H1 (cell line): ENCODE measurements at regions not wholly inside any gene's neighbourhood (a gene's known extent, or its start where the extent isn't known, plus 50 kb on each side); places are given as distances from the start of the nearest gene placed in this dataset.

Experiments used
- CTCF ChIA-PET: fragments of 300-600 bp; sonication (Branson Sonifier 250); formaldehyde crosslinking; loops from one replicate; lab custom pipeline; 2021; ENCODE audit not compliant: partially characterized antibody; lab: Charles Lee
- POLR2A ChIA-PET: fragments of 300-600 bp; sonication (Branson Sonifier 250); formaldehyde crosslinking; loops from one replicate; lab custom pipeline; 2021; ENCODE audit warnings: inconsistent platforms; ENCODE audit not compliant: partially characterized antibody; lab: Charles Lee
- DNase-seq, 2 experiments: peaks; one replicate each; pipeline versions ENCODE4 v3.0.0 to v3.0.0-alpha.2; 2010 to 2022; ENCODE audit warnings: low spot score in 2 of 2, low read depth in 1 of 2, mixed read lengths in 1 of 2
- FAIRE-seq: peaks from 2 replicates; lab custom pipeline; 2011; peaks lifted over from hg19 to GRCh38; lab: Jason Lieb, UNC
- H2AFZ ChIP-seq: 2 replicates; pipeline ENCODE4 v1.8.1; 2012; ENCODE audit warnings: low read length, inconsistent platforms
- H2AK5ac ChIP-seq: 2 replicates; pipeline ENCODE4 v1.6.1; 2013; ENCODE audit warnings: low read depth, low read length
- H2BK120ac ChIP-seq: replicated peaks from 2 replicates; pipeline ENCODE3; 2013; ENCODE audit warnings: low read depth, low read length, inconsistent platforms
- H2BK12ac ChIP-seq: 2 replicates; pipeline ENCODE4 v1.6.1; 2013; ENCODE audit warnings: low read depth, low read length
- H2BK15ac ChIP-seq: 2 replicates; pipeline ENCODE4 v1.6.1; 2013; ENCODE audit warnings: low read length
- H2BK20ac ChIP-seq: 2 replicates; pipeline ENCODE4 v1.6.1; 2013; ENCODE audit warnings: low read length
- H2BK5ac ChIP-seq: 2 replicates; pipeline ENCODE4 v1.6.1; 2013; ENCODE audit warnings: low read depth, low read length
- H3K14ac ChIP-seq: 2 replicates; pipeline ENCODE4 v1.6.1; 2013; ENCODE audit warnings: inconsistent platforms; ENCODE audit not compliant: insufficient read length
- H3K18ac ChIP-seq: 2 replicates; pipeline ENCODE4 v1.6.1; 2013; ENCODE audit warnings: low read length; ENCODE audit errors: extremely low read depth
- H3K23ac ChIP-seq: 2 replicates; pipeline ENCODE4 v1.6.1; 2013; ENCODE audit warnings: inconsistent platforms; ENCODE audit not compliant: insufficient read length
- H3K23me2 ChIP-seq: 2 replicates; pipeline ENCODE4 v1.6.1; 2013; ENCODE audit warnings: low read depth, low read length
- H3K27ac ChIP-seq: 2 replicates; pipeline ENCODE4 v1.6.1; 2011; ENCODE audit warnings: low read depth, low read length, inconsistent platforms
- H3K27me3 ChIP-seq, 4 experiments: replicated peaks in 1 of 4; 1 replicate in 1 of 4; 2 replicates in 3 of 4; pipeline versions ENCODE4 v1.6.1 to v1.8.1; 2011 to 2013; ENCODE audit warnings: low read length in 3 of 4, mild to moderate bottlenecking in 3 of 4, inconsistent platforms in 2 of 4, mixed read lengths in 2 of 4, moderate library complexity in 1 of 4; ENCODE audit not compliant: control insufficient read depth in 3 of 4, insufficient read depth in 3 of 4; ENCODE audit errors: extremely low read depth in 1 of 4
- H3K36me3 ChIP-seq, 4 experiments: 2 replicates each; pipeline versions ENCODE4 v1.6.1 to v1.8.1; 2011 to 2013; ENCODE audit warnings: mild to moderate bottlenecking in 4 of 4, low read length in 3 of 4, moderate library complexity in 2 of 4, control low read depth in 1 of 4, inconsistent platforms in 1 of 4; ENCODE audit not compliant: insufficient read depth in 4 of 4, control insufficient read depth in 2 of 4
- H3K4ac ChIP-seq: replicated peaks from 2 replicates; pipeline ENCODE3; 2013; ENCODE audit warnings: low read length, low read depth, mixed read lengths, inconsistent platforms; ENCODE audit not compliant: insufficient read length
- H3K4me1 ChIP-seq, 4 experiments: replicated peaks in 1 of 4; 1 replicate in 1 of 4; 2 replicates in 3 of 4; pipeline versions ENCODE4 v1.6.1 to v1.8.1; 2011 to 2013; ENCODE audit warnings: low read length in 3 of 4, inconsistent platforms in 2 of 4, mixed read lengths in 1 of 4; ENCODE audit not compliant: insufficient read depth in 4 of 4, control insufficient read depth in 3 of 4
- H3K4me2 ChIP-seq, 2 experiments: 2 replicates each; pipeline versions ENCODE4 v1.6.1 to v1.8.1; 2011 to 2013; ENCODE audit warnings: low read depth in 2 of 2, low read length in 2 of 2, control low read depth in 1 of 2, inconsistent platforms in 1 of 2, mild to moderate bottlenecking in 1 of 2; ENCODE audit not compliant: insufficient read depth in 1 of 2
- H3K4me3 ChIP-seq, 4 experiments: fragments of 200-600, 300-600 bp in 1 of 4; sonication (generic), shearing (Covaris generic), sonication (Bioruptor Twin) in 1 of 4; 2 replicates each; pipeline versions ENCODE4 v1.5.1 to v1.8.1; 2011 to 2016; ENCODE audit warnings: low read length in 4 of 4, low read depth in 3 of 4, control low read depth in 2 of 4, inconsistent platforms in 2 of 4, mild to moderate bottlenecking in 2 of 4, mixed read lengths in 1 of 4, moderate library complexity in 1 of 4; ENCODE audit not compliant: insufficient read depth in 2 of 4; ENCODE audit errors: extremely low read depth in 1 of 4
- H3K56ac ChIP-seq: replicated peaks from 2 replicates; pipeline ENCODE3; 2013; ENCODE audit warnings: low read depth, mild to moderate bottlenecking, mixed read lengths, low read length, inconsistent platforms; ENCODE audit not compliant: insufficient read length
- H3K79me1 ChIP-seq: 2 replicates; pipeline ENCODE4 v1.6.1; 2013; ENCODE audit warnings: low read depth, low read length, control low read depth
- H3K79me2 ChIP-seq, 2 experiments: 2 replicates each; pipeline versions ENCODE4 v1.6.1 to v1.8.1; 2012 to 2013; ENCODE audit warnings: low read length in 2 of 2, mild to moderate bottlenecking in 2 of 2, inconsistent platforms in 1 of 2; ENCODE audit not compliant: insufficient read depth in 2 of 2, control insufficient read depth in 1 of 2
- H3K9ac ChIP-seq, 4 experiments: replicated peaks in 1 of 4; 1 replicate in 1 of 4; 2 replicates in 3 of 4; pipeline versions ENCODE4 v1.6.1 to v1.8.1; 2011 to 2013; ENCODE audit warnings: low read depth in 3 of 4, low read length in 3 of 4, control low read depth in 2 of 4, mild to moderate bottlenecking in 2 of 4, moderate library complexity in 2 of 4, inconsistent platforms in 1 of 4; ENCODE audit errors: extremely low read depth in 1 of 4
- H3K9me3 ChIP-seq, 2 experiments: 2 replicates each; pipeline versions ENCODE4 v1.6.1 to v1.8.1; 2012 to 2013; ENCODE audit warnings: mild to moderate bottlenecking in 2 of 2, moderate library complexity in 2 of 2, control low read depth in 1 of 2, inconsistent platforms in 1 of 2, low read depth in 1 of 2, low read length in 1 of 2, mixed read lengths in 1 of 2; ENCODE audit not compliant: insufficient read depth in 2 of 2
- H4K20me1 ChIP-seq, 2 experiments: replicated peaks in 1 of 2; 2 replicates each; pipeline versions ENCODE3 to v1.8.1; 2011 to 2013; ENCODE audit warnings: inconsistent platforms in 2 of 2, low read length in 2 of 2, mild to moderate bottlenecking in 1 of 2; ENCODE audit not compliant: insufficient read depth in 2 of 2, control insufficient read depth in 1 of 2
- H4K5ac ChIP-seq: 2 replicates; pipeline ENCODE4 v1.6.1; 2013; ENCODE audit warnings: low read length, low read depth, mixed read lengths, inconsistent platforms; ENCODE audit not compliant: insufficient read length
- H4K8ac ChIP-seq: 2 replicates; pipeline ENCODE4 v1.8.0; 2013; ENCODE audit warnings: mild to moderate bottlenecking, moderate library complexity, low read length, inconsistent platforms; ENCODE audit not compliant: insufficient read depth; ENCODE audit errors: extremely low read depth
- H4K91ac ChIP-seq: replicated peaks from 2 replicates; pipeline ENCODE3; 2013; ENCODE audit warnings: low read length, mixed read lengths, inconsistent platforms; ENCODE audit not compliant: insufficient read length
- CBX5 ChIP-seq: fragments of 300-800, 300-1000 bp; sonication (generic); IDR thresholded peaks from 2 replicates; pipeline ENCODE4 v1.7.1; 2016; ENCODE audit warnings: antibody characterized with exemption, low read length, low read depth
- CTBP2 ChIP-seq: IDR thresholded peaks from 2 replicates; pipeline ENCODE4 v1.7.0; 2011; ENCODE audit warnings: borderline replicate concordance, mild to moderate bottlenecking, moderate library complexity, mixed read lengths, low read length; ENCODE audit not compliant: insufficient read depth, insufficient read length
- KDM1A ChIP-seq: fragments of 200-600, 300-600 bp; sonication (generic); IDR thresholded peaks from 2 replicates; pipeline ENCODE4 v1.7.1; 2016; ENCODE audit warnings: mild to moderate bottlenecking, low read length, borderline replicate concordance
- RAD21 ChIP-seq, 2 experiments: IDR thresholded peaks in 1 of 2; conservative IDR thresholded peaks in 1 of 2; 2 replicates each; pipeline ENCODE4 v1.6.1; 2011; ENCODE audit warnings: low read depth in 2 of 2, low read length in 2 of 2, improper control_type of control experiment in 1 of 2, inconsistent platforms in 1 of 2, mild to moderate bottlenecking in 1 of 2, moderate library complexity in 1 of 2
- TCF12 ChIP-seq: IDR thresholded peaks from 2 replicates; pipeline ENCODE4 v1.6.1; 2011; ENCODE audit warnings: low read depth, mild to moderate bottlenecking, low read length
- WGBS, 2 experiments: shearing (Covaris generic) in 1 of 2; methylation state at CpG; one replicate each; pipeline versions ENCODE4 v1.1.6 to v1.1.7; 2013 to 2015; ENCODE audit warnings: low lambda C conversion rate in 2 of 2, mixed read lengths in 2 of 2, inconsistent platforms in 1 of 2, low coverage in 1 of 2, missing lambda C conversion rate in 1 of 2; ENCODE audit not compliant: insufficient replicate concordance in 2 of 2, insufficient coverage in 1 of 2, insufficient read length in 1 of 2; ENCODE audit errors: extremely low coverage in 1 of 2, missing lambda C conversion rate in 1 of 2; 5-methylcytosine and 5-hydroxymethylcytosine counted together
- TF ChIP-seq, protein P1 (sequence below), 3 experiments: IDR thresholded peaks; 1 replicate in 2 of 3; 2 replicates in 1 of 3; pipeline versions ENCODE4 v1.5.1 to v1.6.1; 2011; ENCODE audit warnings: low read length in 3 of 3, mild to moderate bottlenecking in 3 of 3, inconsistent platforms in 2 of 3, low read depth in 1 of 3, moderate library complexity in 1 of 3; ENCODE audit not compliant: insufficient read depth in 1 of 3; ENCODE audit errors: control extremely low read depth in 1 of 3
- TF ChIP-seq, protein P2 (sequence below): IDR thresholded peaks from 2 replicates; pipeline ENCODE4 v1.6.1; 2012; ENCODE audit warnings: inconsistent platforms

DNA sequence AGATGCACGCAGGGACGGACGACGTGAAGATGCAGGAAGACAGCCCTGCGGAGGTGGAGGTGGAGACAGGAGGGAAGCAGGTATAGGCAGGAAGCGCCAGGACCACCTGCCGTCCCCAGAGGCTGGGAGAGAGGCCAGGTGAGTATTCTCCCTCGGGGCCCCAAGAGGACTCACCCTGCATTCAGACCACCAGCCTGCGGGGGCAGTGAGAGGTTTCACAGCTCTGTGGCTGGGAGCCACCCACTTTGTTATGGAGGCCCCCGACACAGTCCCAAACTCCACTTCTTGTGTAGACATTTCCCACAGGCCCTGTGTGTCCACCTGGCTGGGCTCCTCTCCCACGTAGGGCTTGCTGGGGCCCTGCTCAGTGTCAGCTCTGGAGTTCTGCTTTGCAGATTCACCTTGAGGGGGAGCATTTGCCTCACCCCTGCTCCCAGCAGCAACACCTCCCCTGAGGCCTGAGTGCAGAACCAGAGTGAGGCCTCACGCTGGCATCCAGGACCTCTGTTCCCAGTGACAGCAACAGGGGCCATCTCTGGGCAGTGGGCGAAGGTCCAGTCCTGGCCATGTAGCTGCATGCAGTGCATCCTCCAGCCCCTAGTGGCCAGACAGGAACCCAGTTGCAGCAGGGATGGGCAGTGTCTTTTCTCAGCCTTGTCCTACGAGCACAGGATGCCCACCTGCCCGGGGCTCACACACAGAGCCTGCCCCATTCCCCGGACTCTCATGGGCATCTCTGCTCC, 119.4 kb upstream of the IQSEC1 start:
- CTCF ChIA-PET: interaction anchor here (0.6 to 2.9 kb wide), 44 partner anchors 7 to 456 kb away, joined by 3 to 25 read pairs (median 4); no protein-coding TSS in a partner anchor
- 86% methylated on average over 16 of the region's 16 CpGs; no CpG with 5 or more reads in 1 of the 2 experiments for WGBS, 2 experiments
- TF ChIP-seq, protein P1, sequence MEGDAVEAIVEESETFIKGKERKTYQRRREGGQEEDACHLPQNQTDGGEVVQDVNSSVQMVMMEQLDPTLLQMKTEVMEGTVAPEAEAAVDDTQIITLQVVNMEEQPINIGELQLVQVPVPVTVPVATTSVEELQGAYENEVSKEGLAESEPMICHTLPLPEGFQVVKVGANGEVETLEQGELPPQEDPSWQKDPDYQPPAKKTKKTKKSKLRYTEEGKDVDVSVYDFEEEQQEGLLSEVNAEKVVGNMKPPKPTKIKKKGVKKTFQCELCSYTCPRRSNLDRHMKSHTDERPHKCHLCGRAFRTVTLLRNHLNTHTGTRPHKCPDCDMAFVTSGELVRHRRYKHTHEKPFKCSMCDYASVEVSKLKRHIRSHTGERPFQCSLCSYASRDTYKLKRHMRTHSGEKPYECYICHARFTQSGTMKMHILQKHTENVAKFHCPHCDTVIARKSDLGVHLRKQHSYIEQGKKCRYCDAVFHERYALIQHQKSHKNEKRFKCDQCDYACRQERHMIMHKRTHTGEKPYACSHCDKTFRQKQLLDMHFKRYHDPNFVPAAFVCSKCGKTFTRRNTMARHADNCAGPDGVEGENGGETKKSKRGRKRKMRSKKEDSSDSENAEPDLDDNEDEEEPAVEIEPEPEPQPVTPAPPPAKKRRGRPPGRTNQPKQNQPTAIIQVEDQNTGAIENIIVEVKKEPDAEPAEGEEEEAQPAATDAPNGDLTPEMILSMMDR (IDR thresholded peaks at IDR 0.05; ENCODE audit: control extremely low read depth in 1 of 3, insufficient read depth in 1 of 3, low read depth in 1 of 3, low read length in 3 of 3): peak in 2 of 3 experiments; percentile 56 to 84; a peak in 3 of 4 replicates
- TF ChIP-seq CTBP2 (no peak), KDM1A (no peak), TCF12 (no peak), RAD21 (IDR thresholded peaks at IDR 0.05 in 1 of 2, conservative IDR thresholded peaks at IDR 0.05 in 1 of 2; ENCODE audit: low read depth in 2 of 2, low read length in 2 of 2) (peak in 1 of 2 experiments; percentile 44; a peak in 2 of 4 replicates), CBX5 (no peak)
- TF ChIP-seq, protein P2, sequence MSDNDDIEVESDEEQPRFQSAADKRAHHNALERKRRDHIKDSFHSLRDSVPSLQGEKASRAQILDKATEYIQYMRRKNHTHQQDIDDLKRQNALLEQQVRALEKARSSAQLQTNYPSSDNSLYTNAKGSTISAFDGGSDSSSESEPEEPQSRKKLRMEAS: 0 out of 2 replicates have a peak, but pooled peaks have one; percentile 14

More for the DNA sequence above, 119.4 kb upstream of the IQSEC1 start:
- no peak overlapping the region for H2AFZ ChIP-seq
- DNase-seq (no peak), FAIRE-seq (no peak)
- H4K5ac ChIP-seq: no peak overlapping the region
- POLR2A ChIA-PET: no interaction called here
- H3K79me1 ChIP-seq: no peaks in the 10 kb centered on the region
- H4K91ac ChIP-seq: no peak overlapping the region
- no peak overlapping the region for H3K56ac ChIP-seq
- H3K79me2 ChIP-seq: no peaks in the 10 kb centered on the region
- H4K20me1 ChIP-seq: no peaks in the 10 kb centered on the region
- no peaks in the 10 kb centered on the region for H3K9me3 ChIP-seq
- 0 out of 2 replicates have a peak overlapping the region, but pooled peaks have one; percentile 21 for H2BK20ac ChIP-seq
- H2BK12ac ChIP-seq: no peak overlapping the region
- H3K27me3 ChIP-seq: no peaks in the 10 kb centered on the region
- no peak overlapping the region for H3K23ac ChIP-seq
- H3K4me3 ChIP-seq: no peak overlapping the region
- H2BK15ac ChIP-seq: peak overlapping the region; percentile 88; the same call in 1 of the 2 replicates
- no peaks in the 10 kb centered on the region; the same call in 1 of the 2 replicates for H3K23me2 ChIP-seq
- H3K4me1 ChIP-seq: peaks cover 0 to 7% (median 2%) of the 10 kb centered on the region in 4 experiments; a peak in 4 of 7 replicates
- H3K4me2 ChIP-seq: no peak overlapping the region
- H2AK5ac ChIP-seq: no peak overlapping the region; the same call in 1 of the 2 replicates
- no peak overlapping the region for H3K9ac ChIP-seq
- no peak overlapping the region for H3K14ac ChIP-seq
- H3K27ac ChIP-seq: no peak overlapping the region
- H2BK120ac ChIP-seq: no peak overlapping the region
- H2BK5ac ChIP-seq: no peak overlapping the region; the same call in 1 of the 2 replicates
- no peak overlapping the region; the same call in 1 of the 2 replicates for H4K8ac ChIP-seq
- H3K18ac ChIP-seq: no peak overlapping the region
- no peaks in the 10 kb centered on the region for H3K36me3 ChIP-seq
- no peak overlapping the region for H3K4ac ChIP-seq
